GM18951 (cell line): ENCODE measurements at regions not wholly inside any gene's neighbourhood (a gene's known extent, or its start where the extent isn't known, plus 50 kb on each side); places are given as distances from the start of the nearest gene placed in this dataset.

Experiments used
- POLR2A ChIP-seq: IDR thresholded peaks from 4 replicates; pipeline ENCODE4 v1.6.1; 2011; ENCODE audit warnings: mild to moderate bottlenecking; ENCODE audit not compliant: insufficient read length, insufficient read depth; ENCODE audit errors: extremely low read depth
- in situ Hi-C: fragments of 300-500 bp; cut with MboI; formaldehyde crosslinking; loops from one replicate; pipeline ENCODE4 v1.12.0; 2022; ENCODE audit warnings: low sequenced_read_pairs, mixed read lengths, inconsistent platforms; ENCODE audit not compliant: unreplicated experiment

DNA sequence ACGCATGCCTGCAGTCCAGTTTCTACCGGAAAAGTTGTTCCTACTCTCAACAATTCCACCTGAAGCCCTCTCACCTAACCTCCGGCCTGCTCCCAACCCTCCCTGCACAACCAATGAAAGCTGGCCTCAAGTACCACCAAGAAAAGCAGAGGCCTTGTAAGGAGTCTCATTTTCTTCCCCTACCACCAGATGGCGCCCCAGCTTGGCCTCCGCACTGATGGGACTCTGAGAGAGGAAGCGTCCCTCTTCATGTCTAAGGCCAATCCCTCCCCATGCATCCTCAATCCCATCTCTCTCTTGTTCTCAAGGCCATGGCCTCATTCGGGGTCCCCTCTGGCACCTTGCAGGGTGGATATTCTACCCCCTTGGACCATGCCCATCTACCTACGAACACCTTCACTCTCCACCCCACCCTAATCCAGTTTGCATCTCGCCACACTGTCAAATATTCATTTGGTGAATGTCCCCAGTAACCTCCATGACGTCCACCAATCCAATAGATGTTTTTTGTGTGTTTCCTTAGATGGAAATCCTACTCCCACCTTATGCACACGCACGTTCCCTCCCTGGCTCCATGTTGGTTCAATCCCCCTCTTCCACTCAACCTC lies 412.8 kb downstream of the ZNF536 start:
- in situ Hi-C loops: no loop called here
- TF ChIP-seq POLR2A: no peak

DNA sequence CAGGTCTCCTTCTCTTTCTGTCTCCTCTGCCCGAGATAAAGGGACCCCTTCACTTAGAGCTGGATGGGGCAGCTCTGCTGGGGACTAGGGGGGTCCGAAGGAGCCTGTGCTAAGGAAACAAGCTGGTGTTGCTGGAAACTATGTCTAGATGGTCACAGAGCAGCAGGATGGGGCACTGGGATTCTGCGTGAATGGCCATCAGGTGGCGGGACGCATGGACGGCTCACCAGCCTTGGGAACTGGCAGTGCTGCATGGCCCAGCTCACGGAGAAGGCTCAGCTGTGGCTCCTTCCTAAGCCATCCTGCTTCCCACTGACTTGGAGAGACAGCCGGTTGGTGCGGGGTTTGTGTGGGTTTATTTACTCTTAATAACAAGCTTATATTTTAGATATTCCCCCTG lies 411.8 kb downstream of the ZNF536 start:
- in situ Hi-C loops: no loop called here
- TF ChIP-seq POLR2A: no peak

DNA sequence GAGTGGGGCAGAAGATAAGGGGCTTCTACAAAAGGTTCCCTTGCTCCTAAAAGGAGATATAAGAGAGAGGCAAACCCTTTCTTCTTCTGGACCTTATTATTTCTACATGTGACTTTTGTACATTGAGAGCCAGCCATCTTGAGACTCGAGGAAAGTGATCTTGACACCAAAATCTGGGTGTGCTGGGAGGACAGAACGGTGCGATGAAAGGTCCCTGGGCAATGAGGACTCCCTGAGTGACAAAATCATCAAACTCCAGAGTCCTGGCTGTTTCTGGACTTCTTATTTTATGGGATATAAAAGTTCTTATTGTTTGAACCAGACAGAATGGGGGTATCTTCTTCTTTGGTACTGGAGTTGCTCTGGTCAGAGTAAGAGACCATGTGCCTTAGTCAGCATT lies 411.0 kb downstream of the ZNF536 start:
- TF ChIP-seq POLR2A: no peak
- in situ Hi-C loops: no loop called here

DNA sequence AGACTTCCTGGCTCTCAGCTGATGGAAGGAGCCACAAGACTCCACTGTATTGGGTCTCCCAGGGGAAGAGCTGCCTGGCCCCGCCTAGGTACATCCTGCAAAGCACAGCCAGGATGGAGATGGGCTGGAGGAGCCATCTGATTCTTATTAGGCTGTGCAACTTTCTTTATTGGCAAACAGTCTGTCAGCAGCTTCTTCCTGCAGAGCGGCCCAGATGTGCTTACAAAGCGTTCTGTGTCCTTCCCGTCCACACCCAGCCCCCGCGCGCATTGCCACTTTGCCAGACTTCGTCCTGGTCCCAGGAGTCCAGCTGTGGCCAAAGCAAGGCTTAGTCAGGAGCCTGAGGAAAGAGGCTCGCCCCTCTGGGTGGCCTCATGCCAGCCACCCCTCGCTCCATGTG lies 409.3 kb downstream of the ZNF536 start:
- in situ Hi-C loops: no loop called here
- TF ChIP-seq POLR2A: no peak

DNA sequence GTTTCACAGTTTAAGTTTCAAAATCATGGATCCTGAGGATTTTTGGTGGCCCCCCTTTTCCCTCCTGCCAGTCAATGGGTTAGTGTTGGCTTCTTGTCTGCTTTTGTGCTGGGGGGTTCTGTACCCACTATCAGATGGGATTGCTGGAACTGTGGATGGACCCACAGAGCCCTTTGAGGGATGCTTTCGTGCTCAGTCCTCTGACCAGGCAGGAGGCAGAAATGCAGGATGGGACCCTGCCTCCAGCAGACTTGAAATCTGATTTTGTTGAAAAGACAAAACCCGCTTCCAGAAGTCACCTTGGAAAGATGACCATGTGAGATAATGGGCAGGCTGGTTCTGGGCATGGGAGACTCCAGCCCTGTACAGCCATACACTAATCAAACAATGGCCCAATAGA lies 408.9 kb downstream of the ZNF536 start:
- TF ChIP-seq POLR2A: no peak
- in situ Hi-C loops: no loop called here

DNA sequence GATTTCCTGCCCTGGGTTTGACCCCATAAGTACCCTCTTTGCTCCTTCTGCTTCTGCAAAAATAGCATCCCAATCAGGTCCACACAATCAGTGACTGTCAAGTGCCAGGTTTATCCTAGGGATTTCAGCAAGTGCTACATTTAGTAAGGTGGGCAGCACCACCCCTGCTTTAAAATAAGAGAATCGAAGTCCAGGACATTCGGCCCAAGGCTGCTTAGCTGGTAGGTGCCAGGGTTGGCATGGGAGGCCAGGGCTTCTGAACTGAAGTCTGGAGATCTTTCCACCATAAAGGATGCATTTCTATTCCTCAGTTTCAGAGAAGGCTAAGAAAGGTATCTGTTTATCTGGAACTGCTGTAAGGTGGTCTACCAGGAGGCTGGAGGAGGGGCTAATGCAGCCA lies 408.3 kb downstream of the ZNF536 start:
- no peak for TF ChIP-seq POLR2A
- in situ Hi-C loops: no loop called here

DNA sequence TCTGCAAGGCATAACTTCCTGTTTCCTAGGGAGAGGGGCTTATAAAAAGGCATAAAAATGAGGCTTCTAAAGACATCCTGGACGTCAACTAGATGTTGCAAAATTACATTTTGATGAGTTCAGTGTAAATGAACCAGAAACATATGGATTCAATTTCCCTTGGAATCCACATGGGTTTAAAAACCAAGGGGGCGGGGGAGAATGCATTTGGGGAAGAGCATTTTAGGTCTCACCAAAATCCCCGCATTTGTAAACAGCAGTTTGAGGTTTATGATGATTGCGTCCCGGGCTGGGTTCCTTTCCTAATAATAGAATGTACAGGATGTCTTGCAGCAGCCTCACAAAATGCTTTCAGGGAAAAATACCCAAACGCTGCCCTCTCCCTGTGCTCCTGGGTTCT lies 407.8 kb downstream of the ZNF536 start:
- no peak for TF ChIP-seq POLR2A
- in situ Hi-C loops: no loop called here

DNA sequence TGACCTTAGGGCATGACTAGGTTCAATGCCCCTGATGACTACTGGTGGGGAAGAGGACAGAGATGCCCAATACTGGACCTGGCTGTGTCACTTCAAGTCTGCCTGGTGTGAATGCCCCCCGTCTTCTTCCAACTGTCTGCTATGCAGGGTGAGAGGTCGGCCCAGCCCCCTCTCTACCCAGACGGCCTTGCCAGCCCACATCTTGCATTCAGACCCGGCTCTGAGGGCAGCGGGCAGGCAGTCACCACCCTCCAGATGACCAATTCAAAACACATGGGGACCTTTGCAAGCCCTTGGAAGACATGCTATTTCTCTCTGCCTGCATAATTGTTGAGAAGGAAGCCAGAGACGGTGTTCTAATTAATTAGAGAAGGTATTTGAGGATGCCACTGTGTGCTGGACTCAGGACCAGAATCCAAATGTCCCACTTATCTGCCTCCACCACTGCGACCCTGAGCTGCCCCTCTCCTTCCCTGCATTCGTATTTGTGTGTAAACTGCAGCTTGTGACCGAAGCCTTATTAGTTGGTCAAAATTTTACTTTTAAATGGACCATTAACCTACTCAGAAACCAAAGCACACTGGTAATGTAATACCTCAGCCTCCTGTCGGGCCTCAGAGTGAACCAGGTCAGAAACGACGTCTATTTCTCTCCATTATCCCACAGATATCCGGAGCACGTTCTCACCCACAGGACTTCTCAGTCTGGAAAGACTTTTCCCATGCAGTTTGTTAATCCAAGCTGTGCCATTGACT lies 407.0 kb downstream of the ZNF536 start:
- in situ Hi-C loops: no loop called here
- no peak for TF ChIP-seq POLR2A

DNA sequence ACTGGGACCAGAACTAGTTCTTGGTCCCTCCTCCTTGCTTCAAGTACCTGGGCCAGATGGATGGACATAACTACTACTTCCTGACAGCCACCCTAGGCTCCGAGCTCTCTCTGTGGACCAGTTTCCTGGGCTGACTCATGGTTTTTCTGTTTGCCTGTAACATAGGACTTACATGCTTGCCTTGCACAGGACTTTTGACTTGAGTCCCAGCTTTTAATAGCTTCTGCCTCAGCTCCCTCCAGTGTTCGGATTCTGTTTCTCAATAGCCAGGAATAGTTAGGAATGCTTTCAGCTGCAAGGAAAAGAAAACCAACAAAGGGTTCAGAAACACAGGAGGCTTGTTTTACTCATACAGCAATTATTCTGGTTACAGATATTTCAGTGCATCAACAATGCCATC lies 405.9 kb downstream of the ZNF536 start:
- TF ChIP-seq POLR2A: no peak
- in situ Hi-C loops: no loop called here

DNA sequence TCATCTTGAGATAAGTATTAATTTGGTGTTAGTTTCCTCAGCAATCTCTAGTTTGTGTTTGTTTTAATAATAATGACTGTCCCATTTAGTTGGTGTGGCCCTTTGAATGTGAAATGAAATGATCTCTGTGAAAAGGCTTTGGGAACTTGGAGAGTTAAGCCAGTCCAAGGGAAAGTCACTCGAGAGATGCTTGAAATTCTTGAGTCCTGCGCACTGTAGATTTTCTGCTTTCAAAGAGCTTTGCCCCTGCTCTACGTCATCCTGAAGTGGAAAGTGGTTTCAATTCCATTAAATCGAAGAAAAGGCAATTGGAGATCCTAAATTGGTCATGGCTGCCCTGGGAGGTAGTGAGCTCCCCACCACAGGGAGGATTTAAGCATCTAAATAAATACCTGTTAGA lies 403.8 kb downstream of the ZNF536 start:
- TF ChIP-seq POLR2A: no peak
- in situ Hi-C loops: no loop called here

DNA sequence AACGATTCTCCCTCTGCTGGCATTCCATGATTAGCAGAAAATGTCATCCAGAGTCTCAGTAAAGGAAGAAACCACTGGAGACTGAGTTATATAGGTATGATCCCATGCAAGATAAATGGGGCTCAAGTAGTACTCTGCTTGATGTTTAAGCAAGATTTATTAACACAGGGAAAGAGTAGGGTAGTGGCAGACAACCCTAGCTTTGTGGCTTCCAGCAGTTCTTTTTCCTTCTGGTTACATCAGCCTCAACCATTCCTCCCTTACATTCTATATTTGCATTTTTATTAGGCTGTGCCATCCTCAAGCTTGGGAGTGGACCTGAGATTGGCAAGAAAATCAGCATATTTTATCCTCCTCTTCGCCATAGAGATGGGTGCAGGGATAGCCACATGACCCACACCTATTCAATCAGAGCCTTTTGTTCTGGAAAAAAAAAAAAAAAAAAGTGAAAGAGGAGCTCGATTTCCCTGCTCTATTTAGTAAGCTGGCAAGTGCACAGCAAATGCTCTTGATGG lies 402.1 kb downstream of the ZNF536 start:
- in situ Hi-C loops: no loop called here

DNA sequence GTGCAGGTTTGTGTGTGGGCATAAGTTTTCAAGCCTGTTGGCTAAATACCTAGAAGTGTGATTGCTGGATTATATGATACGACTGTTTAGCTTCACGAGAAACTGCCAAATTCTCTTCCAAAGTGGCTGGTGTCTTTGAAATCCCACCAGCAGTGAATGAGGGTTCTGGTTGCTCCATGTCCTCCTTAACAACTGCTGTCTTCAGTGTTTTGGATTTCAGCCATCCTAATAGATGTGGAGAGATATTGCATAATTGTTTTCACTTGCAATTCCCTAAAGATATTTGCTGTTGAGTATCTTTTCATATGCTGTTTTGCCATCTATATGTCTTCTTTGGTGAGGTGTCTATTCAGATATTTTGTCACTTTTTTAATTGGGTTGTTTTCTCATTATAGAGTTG lies 390.5 kb downstream of the ZNF536 start:
- in situ Hi-C loops: no loop called here

More for the DNA sequence above, 402.1 kb downstream of the ZNF536 start:
- TF ChIP-seq POLR2A: no peak

DNA sequence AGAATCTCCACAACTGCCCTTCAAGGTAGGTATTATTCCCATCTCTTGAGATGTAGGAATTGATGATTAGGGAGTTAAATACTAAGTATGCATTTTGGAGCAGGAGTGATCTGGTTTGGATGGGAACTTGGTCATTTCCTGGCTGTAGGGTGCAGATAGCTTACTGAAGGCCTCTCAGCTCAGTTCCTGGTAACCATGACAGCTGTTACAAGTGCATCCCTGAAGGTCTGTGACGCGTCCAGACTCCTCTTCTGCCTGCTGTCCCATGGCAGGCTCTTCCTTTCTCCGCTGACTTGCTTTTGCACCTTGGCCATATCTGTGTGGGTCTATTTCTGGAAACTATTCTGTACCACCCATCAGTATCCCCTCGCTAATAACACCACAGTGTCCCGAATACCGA lies 387.8 kb downstream of the ZNF536 start:
- TF ChIP-seq POLR2A: no peak
- in situ Hi-C loops: no loop called here

More for the DNA sequence above, 390.5 kb downstream of the ZNF536 start:
- TF ChIP-seq POLR2A: no peak
